Amniotic stem cell (primary cell): ENCODE measurements at regions not wholly inside any gene's neighbourhood (a gene's known extent, or its start where the extent isn't known, plus 50 kb on each side); places are given as distances from the start of the nearest gene placed in this dataset.

Experiments used
- DNase-seq: peaks from one replicate; lab custom pipeline; 2025; lab: John Stamatoyannopoulos, UW

GRCh38 chr1:239888639-239889038 is 203.0 kb upstream of the FMN2 start:
- DNase-seq: no peak

- DNase-seq: no peak
Measured at GRCh38 chr1:239891621-239892358, 199.9 kb upstream of the FMN2 start.

- no peak for DNase-seq
Measured at GRCh38 chr1:239892602-239893001, 199.1 kb upstream of the FMN2 start.

- DNase-seq: no peak
Measured at GRCh38 chr1:239893127-239893731, 198.5 kb upstream of the FMN2 start.

GRCh38 chr1:239896569-239896968 is 195.1 kb upstream of the FMN2 start:
- DNase-seq: no peak

GRCh38 chr1:239896980-239897379 is 194.7 kb upstream of the FMN2 start:
- no peak for DNase-seq

GRCh38 chr1:239897458-239897857 is 194.2 kb upstream of the FMN2 start:
- DNase-seq: no peak

- peak; percentile 62 for DNase-seq
Measured at GRCh38 chr1:239898062-239898730, 193.5 kb upstream of the FMN2 start.

- DNase-seq: no peak
Measured at GRCh38 chr1:239899747-239900146, 191.9 kb upstream of the FMN2 start.

GRCh38 chr1:239906394-239906793 is 185.3 kb upstream of the FMN2 start:
- DNase-seq: no peak

GRCh38 chr1:239909898-239910297 is 181.8 kb upstream of the FMN2 start:
- peak; percentile 29 for DNase-seq

GRCh38 chr1:239912471-239912870 is 179.2 kb upstream of the FMN2 start:
- peak; percentile 29 for DNase-seq

- DNase-seq: no peak
Measured at GRCh38 chr1:239913141-239913585, 178.5 kb upstream of the FMN2 start.

GRCh38 chr1:239914751-239915231 is 176.9 kb upstream of the FMN2 start:
- peak; percentile 87 for DNase-seq

- DNase-seq: no peak
Measured at GRCh38 chr1:239918634-239919033, 173.0 kb upstream of the FMN2 start.

- no peak for DNase-seq
Measured at GRCh38 chr1:239920214-239920613, 171.5 kb upstream of the FMN2 start.

- DNase-seq: no peak
Measured at GRCh38 chr1:239922778-239923522, 168.7 kb upstream of the FMN2 start.

- no peak for DNase-seq
Measured at GRCh38 chr1:239924741-239925350, 166.8 kb upstream of the FMN2 start.

GRCh38 chr1:239926184-239926583 is 165.5 kb upstream of the FMN2 start:
- no peak for DNase-seq

GRCh38 chr1:239929317-239929716 is 162.4 kb upstream of the FMN2 start:
- DNase-seq: no peak

- no peak for DNase-seq
Measured at GRCh38 chr1:239930686-239931262, 160.9 kb upstream of the FMN2 start.
